ENCODE measurements at regions not wholly inside any gene's neighbourhood (a gene's known extent, or its start where the extent isn't known, plus 50 kb on each side); places are given as distances from the start of the nearest gene placed in this dataset.

DNA sequence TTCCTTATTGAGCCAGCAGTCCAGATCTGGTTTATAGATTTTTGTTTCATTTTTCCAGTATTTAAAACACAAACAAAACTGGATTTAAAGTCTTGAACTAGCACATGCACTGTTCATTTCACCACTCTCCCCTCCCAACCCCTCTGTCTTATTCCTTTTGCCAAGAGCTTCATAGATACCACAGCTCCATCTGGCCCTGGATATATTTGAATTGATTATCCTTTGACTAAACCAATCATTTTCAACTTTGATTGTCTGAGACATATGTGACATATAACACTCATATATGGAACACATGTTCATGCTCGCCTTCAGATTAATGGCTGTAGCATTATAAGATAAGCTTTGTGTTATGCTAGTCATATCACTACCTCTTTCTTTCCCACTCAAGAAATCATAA lies 376.6 kb upstream of the NAALADL2 start:
- TF ChIP-seq RAD21 (IDR thresholded peaks at IDR 0.05; ENCODE audit: low read depth) (no peak), YY1 (IDR thresholded peaks at IDR 0.05; ENCODE audit: low read depth) (no peak), TEAD4 (IDR thresholded peaks at IDR 0.05) (no peak), NFIC (IDR thresholded peaks at IDR 0.05) (no peak), EGR1 (IDR thresholded peaks at IDR 0.05) (no peak), FOXM1 (IDR thresholded peaks at IDR 0.05; ENCODE audit: borderline replicate concordance, low read depth) (no peak), ZBTB7A (IDR thresholded peaks at IDR 0.05; ENCODE audit: low read depth) (no peak), CEBPB (IDR thresholded peaks at IDR 0.05) (no peak), TCF12 (IDR thresholded peaks at IDR 0.05; ENCODE audit: low read depth) (no peak), CREB1 (IDR thresholded peaks at IDR 0.05; ENCODE audit: low read depth) (no peak)
- TF ChIP-seq, protein P1, sequence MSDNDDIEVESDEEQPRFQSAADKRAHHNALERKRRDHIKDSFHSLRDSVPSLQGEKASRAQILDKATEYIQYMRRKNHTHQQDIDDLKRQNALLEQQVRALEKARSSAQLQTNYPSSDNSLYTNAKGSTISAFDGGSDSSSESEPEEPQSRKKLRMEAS (IDR thresholded peaks at IDR 0.05): no peak

DNA sequence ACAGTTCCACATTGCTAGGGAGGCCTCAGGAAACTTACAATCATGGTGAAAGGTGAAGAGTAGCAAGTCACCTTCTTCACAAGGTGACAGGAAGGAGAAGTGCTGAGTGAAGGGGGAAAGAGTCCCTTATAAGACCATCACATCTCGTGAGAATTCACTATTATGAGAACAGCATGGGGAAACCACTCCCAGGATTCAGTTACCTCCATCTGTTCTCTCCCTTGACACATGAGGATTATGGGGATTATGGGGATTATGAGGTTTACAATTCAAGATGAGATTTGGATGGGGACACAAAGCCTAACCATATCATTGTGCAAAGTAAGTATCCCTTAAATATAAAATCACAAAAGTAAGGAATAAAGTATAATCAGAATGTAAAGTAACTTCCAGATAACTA lies 375.9 kb upstream of the NAALADL2 start:
- no peak for TF ChIP-seq EGR1 (IDR thresholded peaks at IDR 0.05)

DNA sequence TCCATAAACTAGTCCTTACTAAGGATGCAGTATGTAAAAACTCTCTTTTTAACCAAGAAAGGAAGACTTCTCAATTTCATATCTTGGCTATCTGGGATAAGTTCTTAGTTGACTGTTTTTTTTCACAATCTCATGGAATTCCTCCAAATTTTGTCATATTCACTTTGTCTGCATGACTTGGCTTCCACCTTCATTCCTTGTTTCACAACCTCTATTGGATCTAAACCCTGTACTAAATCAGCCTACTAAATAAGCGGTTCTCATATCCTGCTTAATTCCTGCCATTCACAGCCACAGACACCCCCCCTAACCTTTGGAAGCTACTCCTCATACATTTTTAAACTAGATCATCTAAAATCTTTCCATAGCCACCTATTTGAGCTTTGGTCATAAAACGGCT lies 370.6 kb upstream of the NAALADL2 start:
- no peak for TF ChIP-seq EGR1 (IDR thresholded peaks at IDR 0.05)
- no peak for TF ChIP-seq NFIC (IDR thresholded peaks at IDR 0.05)
- TF ChIP-seq, protein P2, sequence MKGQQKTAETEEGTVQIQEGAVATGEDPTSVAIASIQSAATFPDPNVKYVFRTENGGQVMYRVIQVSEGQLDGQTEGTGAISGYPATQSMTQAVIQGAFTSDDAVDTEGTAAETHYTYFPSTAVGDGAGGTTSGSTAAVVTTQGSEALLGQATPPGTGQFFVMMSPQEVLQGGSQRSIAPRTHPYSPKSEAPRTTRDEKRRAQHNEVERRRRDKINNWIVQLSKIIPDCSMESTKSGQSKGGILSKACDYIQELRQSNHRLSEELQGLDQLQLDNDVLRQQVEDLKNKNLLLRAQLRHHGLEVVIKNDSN (IDR thresholded peaks at IDR 0.05): no peak
- TF ChIP-seq EP300 (IDR thresholded peaks at IDR 0.05; ENCODE audit: borderline replicate concordance): no peak
- TF ChIP-seq TEAD4 (IDR thresholded peaks at IDR 0.05): no peak
- TF ChIP-seq, protein P1 (IDR thresholded peaks at IDR 0.05): no peak
- TF ChIP-seq YY1 (IDR thresholded peaks at IDR 0.05; ENCODE audit: low read depth): no peak
- no peak for TF ChIP-seq RAD21 (IDR thresholded peaks at IDR 0.05; ENCODE audit: low read depth)
- no peak for TF ChIP-seq FOXM1 (IDR thresholded peaks at IDR 0.05; ENCODE audit: borderline replicate concordance, low read depth)
- TF ChIP-seq CEBPB (IDR thresholded peaks at IDR 0.05): no peak
- TF ChIP-seq, protein P3, sequence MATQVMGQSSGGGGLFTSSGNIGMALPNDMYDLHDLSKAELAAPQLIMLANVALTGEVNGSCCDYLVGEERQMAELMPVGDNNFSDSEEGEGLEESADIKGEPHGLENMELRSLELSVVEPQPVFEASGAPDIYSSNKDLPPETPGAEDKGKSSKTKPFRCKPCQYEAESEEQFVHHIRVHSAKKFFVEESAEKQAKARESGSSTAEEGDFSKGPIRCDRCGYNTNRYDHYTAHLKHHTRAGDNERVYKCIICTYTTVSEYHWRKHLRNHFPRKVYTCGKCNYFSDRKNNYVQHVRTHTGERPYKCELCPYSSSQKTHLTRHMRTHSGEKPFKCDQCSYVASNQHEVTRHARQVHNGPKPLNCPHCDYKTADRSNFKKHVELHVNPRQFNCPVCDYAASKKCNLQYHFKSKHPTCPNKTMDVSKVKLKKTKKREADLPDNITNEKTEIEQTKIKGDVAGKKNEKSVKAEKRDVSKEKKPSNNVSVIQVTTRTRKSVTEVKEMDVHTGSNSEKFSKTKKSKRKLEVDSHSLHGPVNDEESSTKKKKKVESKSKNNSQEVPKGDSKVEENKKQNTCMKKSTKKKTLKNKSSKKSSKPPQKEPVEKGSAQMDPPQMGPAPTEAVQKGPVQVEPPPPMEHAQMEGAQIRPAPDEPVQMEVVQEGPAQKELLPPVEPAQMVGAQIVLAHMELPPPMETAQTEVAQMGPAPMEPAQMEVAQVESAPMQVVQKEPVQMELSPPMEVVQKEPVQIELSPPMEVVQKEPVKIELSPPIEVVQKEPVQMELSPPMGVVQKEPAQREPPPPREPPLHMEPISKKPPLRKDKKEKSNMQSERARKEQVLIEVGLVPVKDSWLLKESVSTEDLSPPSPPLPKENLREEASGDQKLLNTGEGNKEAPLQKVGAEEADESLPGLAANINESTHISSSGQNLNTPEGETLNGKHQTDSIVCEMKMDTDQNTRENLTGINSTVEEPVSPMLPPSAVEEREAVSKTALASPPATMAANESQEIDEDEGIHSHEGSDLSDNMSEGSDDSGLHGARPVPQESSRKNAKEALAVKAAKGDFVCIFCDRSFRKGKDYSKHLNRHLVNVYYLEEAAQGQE (IDR thresholded peaks at IDR 0.05; ENCODE audit: low read depth): no peak
- no peak for TF ChIP-seq CREB1 (IDR thresholded peaks at IDR 0.05; ENCODE audit: low read depth)
- no peak for TF ChIP-seq ZBTB7A (IDR thresholded peaks at IDR 0.05; ENCODE audit: low read depth)

DNA sequence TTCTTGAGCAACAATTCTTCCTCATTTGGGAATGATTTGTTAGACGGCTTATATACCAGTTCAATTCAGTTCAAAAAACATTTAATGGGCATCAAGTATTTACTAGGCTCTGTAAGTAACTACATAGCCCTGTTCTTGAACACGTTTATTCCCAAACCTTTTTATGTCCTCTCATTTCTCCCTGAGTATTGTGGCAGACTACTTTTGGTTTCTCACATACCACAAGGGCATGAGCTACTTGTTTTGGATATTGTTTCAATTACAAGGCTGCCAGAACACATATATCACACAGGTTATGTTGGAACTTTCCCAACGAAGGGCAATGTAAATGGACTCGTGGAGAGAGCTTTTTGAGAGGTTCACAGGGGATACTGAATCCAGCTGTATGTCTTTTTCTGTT lies 363.8 kb upstream of the NAALADL2 start:
- TF ChIP-seq YY1 (IDR thresholded peaks at IDR 0.05; ENCODE audit: low read depth): no peak
- TF ChIP-seq, protein P2 (IDR thresholded peaks at IDR 0.05): no peak
- no peak for TF ChIP-seq ZBTB7A (IDR thresholded peaks at IDR 0.05; ENCODE audit: low read depth)
- no peak for TF ChIP-seq RAD21 (IDR thresholded peaks at IDR 0.05; ENCODE audit: low read depth)
- no peak for TF ChIP-seq CREB1 (IDR thresholded peaks at IDR 0.05; ENCODE audit: low read depth)
- no peak for TF ChIP-seq TEAD4 (IDR thresholded peaks at IDR 0.05)
- TF ChIP-seq FOXM1 (IDR thresholded peaks at IDR 0.05; ENCODE audit: borderline replicate concordance, low read depth): no peak
- no peak for TF ChIP-seq TAF1 (IDR thresholded peaks at IDR 0.05; ENCODE audit: low read depth)
- TF ChIP-seq EP300 (IDR thresholded peaks at IDR 0.05; ENCODE audit: borderline replicate concordance): no peak
- TF ChIP-seq, protein P1 (IDR thresholded peaks at IDR 0.05): no peak
- no peak for TF ChIP-seq NFIC (IDR thresholded peaks at IDR 0.05)
- TF ChIP-seq, protein P3 (IDR thresholded peaks at IDR 0.05; ENCODE audit: low read depth): no peak
- no peak for TF ChIP-seq CEBPB (IDR thresholded peaks at IDR 0.05)
- TF ChIP-seq EGR1 (IDR thresholded peaks at IDR 0.05): no peak

DNA sequence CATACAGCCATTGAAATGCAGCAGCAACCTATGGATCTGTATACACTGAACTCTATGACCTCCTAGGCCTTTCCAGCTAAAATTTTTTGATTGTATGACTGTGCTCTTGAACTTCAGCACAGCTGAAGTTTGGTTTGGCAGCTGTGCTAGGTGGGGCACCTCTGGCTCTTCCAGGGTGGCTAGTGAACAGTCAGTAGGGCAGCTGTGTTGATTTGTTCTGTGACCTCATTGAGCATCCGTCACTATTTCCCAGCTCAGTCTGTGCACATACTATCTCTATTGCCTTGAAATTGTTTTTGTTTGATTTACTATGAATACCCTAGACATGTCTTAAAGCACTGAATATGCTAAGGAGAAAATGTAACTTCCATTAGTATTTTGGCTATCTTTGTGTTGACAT lies 363.2 kb upstream of the NAALADL2 start:
- TF ChIP-seq TCF12 (IDR thresholded peaks at IDR 0.05; ENCODE audit: low read depth) (no peak), EP300 (IDR thresholded peaks at IDR 0.05; ENCODE audit: borderline replicate concordance) (no peak), YY1 (IDR thresholded peaks at IDR 0.05; ENCODE audit: low read depth) (no peak), TAF1 (IDR thresholded peaks at IDR 0.05; ENCODE audit: low read depth) (no peak)

DNA sequence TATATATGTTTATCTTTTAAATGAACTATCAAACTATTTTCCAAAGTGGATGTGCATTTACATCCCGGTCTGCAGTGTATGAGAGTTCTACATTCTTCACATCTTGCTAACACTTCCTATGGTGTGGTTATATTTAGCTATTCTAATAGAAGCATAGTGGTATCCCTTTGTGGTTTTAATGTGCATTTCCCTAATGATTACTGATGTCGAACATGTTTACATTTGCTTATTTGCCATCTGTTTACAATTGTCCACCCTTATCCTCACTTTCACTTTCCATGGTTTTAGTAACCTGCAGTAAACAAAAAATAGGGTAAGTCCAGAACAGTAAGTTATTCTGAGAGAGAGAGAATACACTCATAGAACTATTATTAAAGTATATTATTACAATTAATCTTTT lies 360.5 kb upstream of the NAALADL2 start:
- no peak for TF ChIP-seq CEBPB (IDR thresholded peaks at IDR 0.05)
- no peak for TF ChIP-seq NFIC (IDR thresholded peaks at IDR 0.05)
- TF ChIP-seq RAD21 (IDR thresholded peaks at IDR 0.05; ENCODE audit: low read depth): no peak
- no peak for TF ChIP-seq EGR1 (IDR thresholded peaks at IDR 0.05)
- TF ChIP-seq YY1 (IDR thresholded peaks at IDR 0.05; ENCODE audit: low read depth): no peak
- no peak for TF ChIP-seq FOXM1 (IDR thresholded peaks at IDR 0.05; ENCODE audit: borderline replicate concordance, low read depth)
